K562 (cell line): ENCODE measurements at regions not wholly inside any gene's neighbourhood (a gene's known extent, or its start where the extent isn't known, plus 50 kb on each side); places are given as distances from the start of the nearest gene placed in this dataset.

Source experiments
- ARID4B ChIP-seq: sonication (generic); formaldehyde crosslinking; IDR thresholded peaks from 2 replicates; pipeline ENCODE4 v1.8.0; 2022; ENCODE audit warnings: mild to moderate bottlenecking, missing genetic modification reagents
- CAMTA2 ChIP-seq: fragments of 250-450 bp; sonication (Bioruptor Pico); conservative IDR thresholded peaks from 2 replicates; pipeline ENCODE4 v1.5.1; 2022
- CBX3 ChIP-seq, 2 experiments: IDR thresholded peaks; 1 replicate in 1 of 2; 2 replicates in 1 of 2; pipeline ENCODE4 v1.6.1; 2012; ENCODE audit warnings: inconsistent platforms in 2 of 2, low read length in 2 of 2, borderline replicate concordance in 1 of 2, control low read depth in 1 of 2
- CCNT2 ChIP-seq: IDR thresholded peaks from 2 replicates; pipeline ENCODE4 v1.6.1; 2011; ENCODE audit warnings: borderline replicate concordance, low read depth, mild to moderate bottlenecking, moderate library complexity, mixed read lengths, low read length; ENCODE audit not compliant: insufficient read length; ENCODE audit errors: extremely low read depth
- KHSRP ChIP-seq: fragments of 450-650 bp; IDR thresholded peaks from 2 replicates; pipeline ENCODE4 v1.6.1; 2017
- NUFIP1 ChIP-seq: fragments of 450-650 bp; IDR thresholded peaks from 2 replicates; pipeline ENCODE4 v1.6.1; 2018; ENCODE audit not compliant: partially characterized antibody
- PPARD ChIP-seq: fragments of 250-450 bp; sonication (Bioruptor Pico); IDR thresholded peaks from 2 replicates; pipeline ENCODE4 v1.8.0; 2022; ENCODE audit warnings: inconsistent platforms, mild to moderate bottlenecking, moderate library complexity
- PRDM10 ChIP-seq: fragments of 450-650 bp; IDR thresholded peaks from 2 replicates; pipeline ENCODE4 v1.6.1; 2018; ENCODE audit not compliant: partially characterized antibody
- SMARCB1 ChIP-seq: IDR thresholded peaks from 2 replicates; pipeline ENCODE4 v1.6.1; 2011; ENCODE audit warnings: improper control_type of control experiment, low read depth; ENCODE audit not compliant: insufficient read length
- SNIP1 ChIP-seq: fragments of 450-650 bp; IDR thresholded peaks from 2 replicates; pipeline ENCODE4 v1.7.1; 2017; ENCODE audit warnings: low read depth, mild to moderate bottlenecking
- STAT5B ChIP-seq: fragments of 250-450 bp; sonication (Bioruptor Pico); IDR thresholded peaks from 2 replicates; pipeline ENCODE4 v1.8.0; 2021; ENCODE audit warnings: mild to moderate bottlenecking, inconsistent platforms
- TSHZ1 ChIP-seq: fragments of 250-450 bp; sonication (Bioruptor Pico); IDR thresholded peaks from 2 replicates; pipeline ENCODE4 v1.4.0; 2020; ENCODE audit warnings: mild to moderate bottlenecking, moderate library complexity
- ZNF589 ChIP-seq: fragments of 200-800 bp; sonication (Bioruptor generic); IDR thresholded peaks from 2 replicates; pipeline ENCODE4 v1.6.1; 2016; ENCODE audit warnings: low read depth, missing genetic modification characterization, missing compliant biosample characterization

- TF ChIP-seq SNIP1, result 0 out of 2 replicates have a peak, but pooled peaks have one; percentile 46
- TF ChIP-seq SMARCB1, result no peak
- TF ChIP-seq CCNT2, result peak; percentile 29
- no peak for TF ChIP-seq PPARD (CRISPR knock-in tag)
- TF ChIP-seq PRDM10, result peak; percentile 13
- 0 out of 2 replicates have a peak, but pooled peaks have one; percentile 24 for TF ChIP-seq ARID4B (CRISPR knock-in tag)
- TF ChIP-seq ZNF589, result no peak
- TF ChIP-seq NUFIP1, result no peak
- peak in 1 of 2 experiments; percentile 48; a peak in 1 of 3 replicates for TF ChIP-seq CBX3 (IDR thresholded peaks at IDR 0.05; ENCODE audit: borderline replicate concordance in 1 of 2, low read length in 2 of 2)
- TF ChIP-seq STAT5B (CRISPR knock-in tag), result no peak
- TF ChIP-seq TSHZ1 (CRISPR knock-in tag), result no peak
- TF ChIP-seq CAMTA2 (CRISPR knock-in tag), result no peak
- TF ChIP-seq KHSRP, result no peak
Observed at GRCh38 chr5:139745800-139746690, 49.6 kb upstream of the PSD2 start (continued).
